Kidney (tissue), 13 donors: ENCODE measurements at regions not wholly inside any gene's neighbourhood (a gene's known extent, or its start where the extent isn't known, plus 50 kb on each side); places are given as distances from the start of the nearest gene placed in this dataset.

Experiments used
- DNase-seq, 5 donors: peaks; one replicate each; pipeline ENCODE4 v3.0.0-alpha.2; 2013 to 2020
- FAIRE-seq: peaks from 2 replicates; lab custom pipeline; 2012; peaks lifted over from hg19 to GRCh38; lab: Jason Lieb, UNC
- H3K27ac ChIP-seq, 2 donors: one replicate each; pipeline ENCODE4 v1.7.0; 2013; ENCODE audit warnings: low read depth in 2 of 2, low read length in 2 of 2, inconsistent platforms in 1 of 2
- H3K27me3 ChIP-seq: one replicate; pipeline ENCODE4 v1.7.1; 2013; ENCODE audit warnings: low read length, inconsistent platforms; ENCODE audit not compliant: control insufficient read depth, insufficient read depth
- H3K36me3 ChIP-seq, 3 donors: one replicate each; pipeline versions ENCODE4 v1.7.0 to v1.7.1; 2013; ENCODE audit warnings: low read length in 3 of 3, control low read depth in 1 of 3, inconsistent platforms in 1 of 3; ENCODE audit not compliant: insufficient read depth in 3 of 3, control insufficient read depth in 2 of 3
- H3K4me1 ChIP-seq, 3 donors: one replicate each; pipeline versions ENCODE4 v1.7.0 to v1.7.1; 2013; ENCODE audit warnings: low read length in 3 of 3, inconsistent platforms in 1 of 3, low read depth in 1 of 3; ENCODE audit not compliant: control insufficient read depth in 2 of 3, insufficient read depth in 2 of 3
- H3K4me3 ChIP-seq, 3 donors: one replicate each; pipeline versions ENCODE4 v1.7.0 to v1.8.1; 2013; ENCODE audit warnings: low read length in 3 of 3, control low read depth in 1 of 3, inconsistent platforms in 1 of 3
- H3K9ac ChIP-seq, 3 donors: one replicate each; pipeline versions ENCODE4 v1.7.0 to v1.7.1; 2013; ENCODE audit warnings: low read length in 3 of 3, control low read depth in 1 of 3, inconsistent platforms in 1 of 3
- H3K9me3 ChIP-seq, 3 donors: one replicate each; pipeline versions ENCODE4 v1.7.0 to v1.7.1; 2013; ENCODE audit warnings: low read length in 3 of 3, control low read depth in 1 of 3, inconsistent platforms in 1 of 3; ENCODE audit not compliant: control insufficient read depth in 2 of 3, insufficient read depth in 1 of 3
- intact Hi-C: fragments of 100-400 bp; cut with DNase I; formaldehyde crosslinking; loops from one replicate; pipeline ENCODE4 v1.11.1; 2022
- TF ChIP-seq, protein P1 (sequence below): IDR thresholded peaks from 3 replicates; pipeline ENCODE4 v1.5.1; 2012; ENCODE audit warnings: mild to moderate bottlenecking, moderate library complexity, borderline replicate concordance; ENCODE audit not compliant: insufficient read depth; ENCODE audit errors: extremely low read depth
- donor health status: control.
- donor health status: control.
- donor health status: control.
- donor health status: control.
- donor health status: control.
- donor health status: DM: yes; HTN: yes; CAD: no.
- donor health status: Normal renal cell carcinoma (clear cell type).

DNA sequence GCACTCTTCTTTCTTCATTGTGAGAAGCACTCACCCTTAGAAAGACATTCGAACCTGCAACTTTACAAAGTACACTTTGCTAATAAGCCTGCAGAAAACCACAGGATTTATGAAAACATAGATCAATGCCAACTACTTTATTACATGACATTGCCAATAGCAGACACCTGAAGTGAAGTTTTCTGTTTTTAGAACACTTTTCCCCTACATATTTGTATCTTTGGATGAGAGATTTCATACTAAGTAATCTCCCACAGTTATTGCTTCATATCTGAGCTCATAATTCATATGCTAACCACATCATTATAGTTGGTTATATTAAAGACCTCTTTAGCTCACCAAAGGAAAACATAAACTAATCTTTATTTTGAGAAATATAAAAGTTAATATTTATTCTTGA, 276.5 kb upstream of the CTSO start:
- no peak for FAIRE-seq
- Histone ChIP-seq H3K27ac (no peak overlapping the region), H3K9ac (no peak overlapping the region), H3K4me3 (no peak overlapping the region), H3K9me3 (no peaks in the 10 kb centered on the region), H3K36me3 (no peaks in the 10 kb centered on the region), H3K27me3 (no peaks in the 10 kb centered on the region), H3K4me1 (no peaks in the 10 kb centered on the region)
- DNase-seq, result no peak
- TF ChIP-seq, protein P1, sequence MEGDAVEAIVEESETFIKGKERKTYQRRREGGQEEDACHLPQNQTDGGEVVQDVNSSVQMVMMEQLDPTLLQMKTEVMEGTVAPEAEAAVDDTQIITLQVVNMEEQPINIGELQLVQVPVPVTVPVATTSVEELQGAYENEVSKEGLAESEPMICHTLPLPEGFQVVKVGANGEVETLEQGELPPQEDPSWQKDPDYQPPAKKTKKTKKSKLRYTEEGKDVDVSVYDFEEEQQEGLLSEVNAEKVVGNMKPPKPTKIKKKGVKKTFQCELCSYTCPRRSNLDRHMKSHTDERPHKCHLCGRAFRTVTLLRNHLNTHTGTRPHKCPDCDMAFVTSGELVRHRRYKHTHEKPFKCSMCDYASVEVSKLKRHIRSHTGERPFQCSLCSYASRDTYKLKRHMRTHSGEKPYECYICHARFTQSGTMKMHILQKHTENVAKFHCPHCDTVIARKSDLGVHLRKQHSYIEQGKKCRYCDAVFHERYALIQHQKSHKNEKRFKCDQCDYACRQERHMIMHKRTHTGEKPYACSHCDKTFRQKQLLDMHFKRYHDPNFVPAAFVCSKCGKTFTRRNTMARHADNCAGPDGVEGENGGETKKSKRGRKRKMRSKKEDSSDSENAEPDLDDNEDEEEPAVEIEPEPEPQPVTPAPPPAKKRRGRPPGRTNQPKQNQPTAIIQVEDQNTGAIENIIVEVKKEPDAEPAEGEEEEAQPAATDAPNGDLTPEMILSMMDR, result no peak
- intact Hi-C loops, result no loop called here

DNA sequence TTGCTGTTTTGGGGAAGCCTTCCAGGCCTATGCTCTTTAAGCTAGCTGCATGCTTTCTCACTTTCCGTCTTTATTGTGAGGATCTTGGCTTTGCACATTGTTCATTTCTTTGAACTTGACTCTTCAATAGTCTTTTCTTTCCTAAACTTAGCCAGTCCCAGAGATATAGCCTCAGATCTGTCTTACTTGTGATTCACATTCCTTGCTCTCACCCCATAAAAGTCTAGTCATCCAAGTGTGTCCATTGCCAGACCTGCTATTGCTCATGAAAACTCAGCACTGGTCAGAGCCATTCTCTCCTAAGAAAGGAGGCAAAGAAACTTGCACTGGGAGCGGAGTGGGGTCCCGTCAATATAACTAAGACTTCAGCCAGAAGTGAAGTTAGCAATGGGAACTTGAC, 275.0 kb upstream of the CTSO start:
- no peaks in the 10 kb centered on the region for H3K9me3 ChIP-seq
- H3K27ac ChIP-seq, result no peak overlapping the region
- no peaks in the 10 kb centered on the region for H3K27me3 ChIP-seq
- TF ChIP-seq, protein P1, result no peak
- H3K4me1 ChIP-seq, result no peaks in the 10 kb centered on the region
- H3K36me3 ChIP-seq, result no peaks in the 10 kb centered on the region
- intact Hi-C loops, result no loop called here
- H3K9ac ChIP-seq, result no peak overlapping the region
- DNase-seq (no peak), FAIRE-seq (no peak)
- no peak overlapping the region for H3K4me3 ChIP-seq

GRCh38 chr4:156227321-156227720, 273.7 kb upstream of the CTSO start:
- Histone ChIP-seq H3K36me3 (no peaks in the 10 kb centered on the region), H3K4me1 (no peaks in the 10 kb centered on the region), H3K4me3 (no peak overlapping the region), H3K9ac (no peak overlapping the region), H3K27me3 (no peaks in the 10 kb centered on the region), H3K9me3 (no peaks in the 10 kb centered on the region), H3K27ac (no peak overlapping the region)
- FAIRE-seq (no peak), DNase-seq (no peak)
- intact Hi-C loops, result no loop called here
- TF ChIP-seq, protein P1, result no peak

GRCh38 chr4:156223985-156224384, 270.3 kb upstream of the CTSO start:
- Histone ChIP-seq H3K36me3 (no peaks in the 10 kb centered on the region), H3K27me3 (no peaks in the 10 kb centered on the region), H3K4me3 (no peak overlapping the region), H3K9ac (no peak overlapping the region), H3K27ac (no peak overlapping the region), H3K9me3 (no peaks in the 10 kb centered on the region), H3K4me1 (no peaks in the 10 kb centered on the region)
- TF ChIP-seq, protein P1, result no peak
- FAIRE-seq, result no peak
- DNase-seq, result no peak
- intact Hi-C loops, result no loop called here
